ENCODE measurements at regions not wholly inside any gene's neighbourhood (a gene's known extent, or its start where the extent isn't known, plus 50 kb on each side); places are given as distances from the start of the nearest gene placed in this dataset.

GRCh38 chr3:20417388-20418108, 231.5 kb upstream of the SGO1 start:
- no peak for TF ChIP-seq CTCF (conservative IDR thresholded peaks at IDR 0.05; ENCODE audit: low read depth, low read length)
- no peak for TF ChIP-seq EZH2 (IDR thresholded peaks at IDR 0.05; ENCODE audit: borderline replicate concordance, low read depth, low read length, poor library complexity, severe bottlenecking)

Measured in A673 (cell line).